Neural cell (in vitro differentiated cells): ENCODE measurements at regions not wholly inside any gene's neighbourhood (a gene's known extent, or its start where the extent isn't known, plus 50 kb on each side); places are given as distances from the start of the nearest gene placed in this dataset.

Experiments used
- CTCF ChIP-seq: fragments of 450-650 bp; IDR thresholded peaks from 2 replicates; pipeline ENCODE4 v1.5.1; 2014; ENCODE audit warnings: antibody characterized with exemption, mild to moderate bottlenecking, moderate library complexity; ENCODE audit not compliant: poor library complexity, severe bottlenecking
- EP300 ChIP-seq: fragments of 450-650 bp; conservative IDR thresholded peaks from 2 replicates; pipeline ENCODE4 v1.6.1; 2014; ENCODE audit warnings: antibody characterized with exemption, mild to moderate bottlenecking, moderate library complexity; ENCODE audit not compliant: poor library complexity, severe bottlenecking
- MXI1 ChIP-seq: fragments of 450-650 bp; conservative IDR thresholded peaks from 2 replicates; pipeline ENCODE4 v1.6.1; 2014; ENCODE audit warnings: antibody characterized with exemption, mild to moderate bottlenecking; ENCODE audit not compliant: poor library complexity, severe bottlenecking
- POLR2AphosphoS5 ChIP-seq: IDR thresholded peaks from 2 replicates; pipeline ENCODE4 v1.6.1; 2012
- RAD21 ChIP-seq: fragments of 450-650 bp; conservative IDR thresholded peaks from 2 replicates; pipeline ENCODE4 v1.6.1; 2014; ENCODE audit warnings: antibody characterized with exemption, mild to moderate bottlenecking, moderate library complexity

GRCh38 chr1:37124501-37124900, 90.2 kb upstream of the GRIK3 start:
- TF ChIP-seq POLR2AphosphoS5 (no peak), RAD21 (no peak), CTCF (no peak), EP300 (no peak), MXI1 (no peak)
